ENCODE measurements at regions not wholly inside any gene's neighbourhood (a gene's known extent, or its start where the extent isn't known, plus 50 kb on each side); places are given as distances from the start of the nearest gene placed in this dataset.

DNA sequence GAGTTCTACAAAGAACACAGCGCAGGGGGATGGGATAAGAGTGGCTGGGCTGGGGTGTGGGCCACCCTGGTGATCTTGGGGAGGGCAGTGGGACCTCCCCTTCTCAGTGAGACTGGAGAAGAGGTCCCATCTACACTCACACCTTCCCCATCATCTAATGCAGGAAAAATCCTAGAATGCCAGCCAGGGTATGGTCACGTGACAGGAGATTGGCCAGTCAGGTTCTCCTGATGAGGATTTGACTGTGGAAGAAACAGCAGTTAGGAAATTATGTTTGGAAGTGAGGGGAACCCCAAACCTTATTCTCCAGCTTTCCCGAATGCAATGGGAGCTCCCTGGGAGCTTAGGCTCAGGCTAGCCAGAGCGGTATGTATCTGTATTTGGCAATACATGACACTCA lies 158.8 kb upstream of the GRB10 start:
- no peaks in the 10 kb centered on the region for H3K9me3 ChIP-seq
- H3K4me3 ChIP-seq: no peak overlapping the region
- DNase-seq (no peak), ATAC-seq (no peak)
- intact Hi-C loops (cut with DNase I): no loop called here
- H3K27ac ChIP-seq: no peak overlapping the region
- no peaks in the 10 kb centered on the region for H3K36me3 ChIP-seq
- no peaks in the 10 kb centered on the region for H3K27me3 ChIP-seq
- no peaks in the 10 kb centered on the region for H3K4me1 ChIP-seq
- TF ChIP-seq, protein P1, sequence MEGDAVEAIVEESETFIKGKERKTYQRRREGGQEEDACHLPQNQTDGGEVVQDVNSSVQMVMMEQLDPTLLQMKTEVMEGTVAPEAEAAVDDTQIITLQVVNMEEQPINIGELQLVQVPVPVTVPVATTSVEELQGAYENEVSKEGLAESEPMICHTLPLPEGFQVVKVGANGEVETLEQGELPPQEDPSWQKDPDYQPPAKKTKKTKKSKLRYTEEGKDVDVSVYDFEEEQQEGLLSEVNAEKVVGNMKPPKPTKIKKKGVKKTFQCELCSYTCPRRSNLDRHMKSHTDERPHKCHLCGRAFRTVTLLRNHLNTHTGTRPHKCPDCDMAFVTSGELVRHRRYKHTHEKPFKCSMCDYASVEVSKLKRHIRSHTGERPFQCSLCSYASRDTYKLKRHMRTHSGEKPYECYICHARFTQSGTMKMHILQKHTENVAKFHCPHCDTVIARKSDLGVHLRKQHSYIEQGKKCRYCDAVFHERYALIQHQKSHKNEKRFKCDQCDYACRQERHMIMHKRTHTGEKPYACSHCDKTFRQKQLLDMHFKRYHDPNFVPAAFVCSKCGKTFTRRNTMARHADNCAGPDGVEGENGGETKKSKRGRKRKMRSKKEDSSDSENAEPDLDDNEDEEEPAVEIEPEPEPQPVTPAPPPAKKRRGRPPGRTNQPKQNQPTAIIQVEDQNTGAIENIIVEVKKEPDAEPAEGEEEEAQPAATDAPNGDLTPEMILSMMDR (IDR thresholded peaks at IDR 0.05): no peak

DNA sequence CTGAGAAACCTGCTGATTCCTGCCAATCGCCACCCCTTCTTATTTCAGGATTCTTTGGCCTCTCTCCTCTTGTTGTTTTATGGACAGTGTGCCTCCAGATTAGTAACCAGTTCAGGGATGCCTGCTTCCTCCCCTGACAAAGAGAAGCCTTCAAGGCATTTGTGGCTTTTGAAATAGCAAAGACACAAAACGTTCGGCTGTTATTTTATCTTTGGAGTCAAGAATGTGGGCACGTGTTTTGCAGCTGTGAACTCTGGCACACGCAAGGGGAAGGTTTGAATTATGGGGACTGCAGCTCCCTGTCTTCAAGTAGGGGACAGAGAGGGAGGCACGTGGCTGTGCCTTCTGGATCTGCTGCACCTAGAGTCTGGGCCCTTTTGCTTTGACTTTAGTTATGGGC lies 157.9 kb upstream of the GRB10 start:
- ATAC-seq (no peak), DNase-seq (no peak)
- TF ChIP-seq, protein P1 (IDR thresholded peaks at IDR 0.05): no peak
- no peak overlapping the region for H3K27ac ChIP-seq
- H3K27me3 ChIP-seq: no peaks in the 10 kb centered on the region
- H3K4me3 ChIP-seq: no peak overlapping the region
- no peaks in the 10 kb centered on the region for H3K36me3 ChIP-seq
- intact Hi-C loops (cut with DNase I): no loop called here
- H3K9me3 ChIP-seq: no peaks in the 10 kb centered on the region
- no peaks in the 10 kb centered on the region for H3K4me1 ChIP-seq

GRCh38 chr7:50939021-50939420 lies 156.3 kb upstream of the GRB10 start:
- TF ChIP-seq, protein P1 (IDR thresholded peaks at IDR 0.05): no peak
- Histone ChIP-seq H3K4me3 (no peak overlapping the region), H3K27me3 (no peaks in the 10 kb centered on the region), H3K36me3 (no peaks in the 10 kb centered on the region), H3K4me1 (no peaks in the 10 kb centered on the region), H3K27ac (no peak overlapping the region), H3K9me3 (no peaks in the 10 kb centered on the region)
- ATAC-seq: no peak
- intact Hi-C loops (cut with DNase I): no loop called here
- DNase-seq: peak in 2 of 4 donors; percentile 10 to 37

DNA sequence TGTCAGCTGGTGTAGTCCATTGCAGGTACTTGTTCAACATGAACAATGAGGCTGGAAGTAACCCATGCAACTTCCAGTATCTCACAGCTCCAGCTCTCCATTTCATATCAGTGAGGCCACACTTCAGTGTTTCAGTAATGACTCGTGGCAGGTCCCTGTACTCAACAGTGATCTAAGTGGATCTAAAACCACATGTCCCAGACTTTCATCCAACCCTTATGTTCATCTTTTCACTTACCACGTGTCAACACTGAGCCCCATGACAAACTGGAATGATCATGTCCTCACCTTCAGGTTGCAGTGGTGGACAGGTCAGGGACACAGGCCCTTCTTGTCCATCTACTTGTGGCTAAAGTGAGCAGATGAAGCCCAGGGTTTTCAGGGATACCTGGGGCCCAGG lies 155.0 kb upstream of the GRB10 start:
- Histone ChIP-seq H3K27ac (no peak overlapping the region), H3K4me3 (no peak overlapping the region), H3K36me3 (no peaks in the 10 kb centered on the region), H3K27me3 (no peaks in the 10 kb centered on the region), H3K9me3 (peaks cover 0 to 4% of the 10 kb centered on the region in 2 donors), H3K4me1 (no peaks in the 10 kb centered on the region)
- TF ChIP-seq, protein P1 (IDR thresholded peaks at IDR 0.05): no peak
- ATAC-seq: no peak
- intact Hi-C loops (cut with DNase I): no loop called here
- DNase-seq: no peak

GRCh38 chr7:50926049-50926448 lies 143.4 kb upstream of the GRB10 start:
- Histone ChIP-seq H3K9me3 (no peaks in the 10 kb centered on the region), H3K4me1 (no peaks in the 10 kb centered on the region), H3K36me3 (no peaks in the 10 kb centered on the region), H3K27me3 (no peaks in the 10 kb centered on the region), H3K27ac (no peak overlapping the region), H3K4me3 (no peak overlapping the region)
- TF ChIP-seq, protein P1 (IDR thresholded peaks at IDR 0.05): no peak
- intact Hi-C loops (cut with DNase I): no loop called here
- ATAC-seq (no peak), DNase-seq (no peak)
